Transverse colon (tissue), 4 donors: ENCODE measurements at regions not wholly inside any gene's neighbourhood (a gene's known extent, or its start where the extent isn't known, plus 50 kb on each side); places are given as distances from the start of the nearest gene placed in this dataset.

Source experiments
- DNase-seq: peaks from one replicate; pipeline ENCODE4 v3.0.0-alpha.2; 2019
- H3K27ac ChIP-seq, 4 donors: fragments of 200-600 bp; sonication (generic); 2 replicates each; pipeline ENCODE4 v1.5.1; 2016 to 2018; ENCODE audit warnings: inconsistent platforms in 4 of 4
- H3K27me3 ChIP-seq: fragments of 200-600 bp; sonication (generic); 2 replicates; pipeline ENCODE4 v1.5.1; 2017; ENCODE audit warnings: inconsistent platforms
- H3K36me3 ChIP-seq, 4 donors: fragments of 200-600 bp; sonication (generic); 2 replicates each; pipeline ENCODE4 v1.5.1; 2017 to 2019; ENCODE audit warnings: inconsistent platforms in 4 of 4
- H3K4me1 ChIP-seq, 4 donors: fragments of 200-600 bp; sonication (generic); 2 replicates each; pipeline ENCODE4 v1.5.1; 2017 to 2020; ENCODE audit warnings: inconsistent platforms in 4 of 4
- H3K4me3 ChIP-seq, 4 donors: fragments of 200-600 bp; sonication (generic); 1 replicate in 1 of 4; 2 replicates in 3 of 4; pipeline versions ENCODE4 v1.5.1 to v1.6.1; 2017 to 2019; ENCODE audit warnings: inconsistent platforms in 4 of 4
- H3K9me3 ChIP-seq, 2 donors: fragments of 200-600 bp; sonication (generic); 2 replicates each; pipeline ENCODE4 v1.5.1; 2017 to 2019; ENCODE audit warnings: inconsistent platforms in 2 of 2
- CTCF ChIP-seq, 5 experiments: fragments of 200-600 bp in 3 of 5; fragments of 450-650 bp in 2 of 5; sonication (generic) in 3 of 5; IDR thresholded peaks; 1 replicate in 2 of 5; 2 replicates in 3 of 5; pipeline ENCODE4 v1.5.1; 2016 to 2017; ENCODE audit warnings: antibody characterized with exemption in 5 of 5, inconsistent platforms in 3 of 5, mild to moderate bottlenecking in 2 of 5, moderate library complexity in 1 of 5
- EP300 ChIP-seq: sonication (generic); formaldehyde crosslinking; IDR thresholded peaks from one replicate; pipeline ENCODE4 v1.6.1; 2017; ENCODE audit warnings: antibody characterized with exemption, low read depth
- POLR2A ChIP-seq: fragments of 450-650 bp; IDR thresholded peaks from one replicate; pipeline ENCODE4 v1.6.1; 2016; ENCODE audit warnings: antibody characterized with exemption, mild to moderate bottlenecking, moderate library complexity
- POLR2AphosphoS5 ChIP-seq, 3 donors: sonication (generic); formaldehyde crosslinking; IDR thresholded peaks; one replicate each; pipeline ENCODE4 v1.6.1; 2016; ENCODE audit warnings: antibody characterized with exemption in 3 of 3
- WGBS, 2 donors: methylation state at CpG; one replicate each; pipeline ENCODE4 v1.1.5; 2018; ENCODE audit warnings: low coverage in 1 of 2; 5-methylcytosine and 5-hydroxymethylcytosine counted together
- in situ Hi-C, 4 donors: fragments of 200-750 bp; cut with MboI; loops; one replicate each; pipeline versions ENCODE4 v1.15.0 to v1.15.1; 2017; ENCODE audit warnings: low sequenced_read_pairs in 3 of 4, low pct_ligation_motif_present in 1 of 4, low pct_unique_long_range_greater_than_20kb in 1 of 4
- intact Hi-C: fragments of 100-400 bp; cut with DNase I; formaldehyde crosslinking; loops from one replicate; pipeline ENCODE4 v1.15.1; 2023; ENCODE audit warnings: low total_unique reads

GRCh38 chr1:38291906-38292521 is 245.4 kb upstream of the POU3F1 start:
- TF ChIP-seq POLR2A, result no peak
- TF ChIP-seq CTCF (IDR thresholded peaks at IDR 0.05), result no peak
- no peak for TF ChIP-seq POLR2AphosphoS5 (IDR thresholded peaks at IDR 0.05)
- TF ChIP-seq EP300, result no peak
- in situ Hi-C loops, result no loop called here
- Histone ChIP-seq H3K4me3 (no peak overlapping the region), H3K4me1 (no peaks in the 10 kb centered on the region), H3K27me3 (peaks cover 45% of the 10 kb centered on the region), H3K9me3 (no peaks in the 10 kb centered on the region), H3K27ac (no peak overlapping the region), H3K36me3 (no peaks in the 10 kb centered on the region)
- 32% methylated on average over 26 of the region's 26 CpGs; no CpG with 5 or more reads in 1 of the 2 donors for WGBS, 2 donors
- no peak for DNase-seq
- intact Hi-C loops, result no loop called here

- Histone ChIP-seq H3K9me3 (no peaks in the 10 kb centered on the region), H3K27ac (no peak overlapping the region), H3K4me3 (no peak overlapping the region), H3K36me3 (no peaks in the 10 kb centered on the region), H3K4me1 (no peaks in the 10 kb centered on the region), H3K27me3 (peaks cover 39% of the 10 kb centered on the region)
- in situ Hi-C loops (no loop called here), intact Hi-C loops (no loop called here)
- DNase-seq, result no peak
- TF ChIP-seq EP300, result no peak
- no peak for TF ChIP-seq POLR2AphosphoS5 (IDR thresholded peaks at IDR 0.05)
- no peak for TF ChIP-seq POLR2A
- no peak for TF ChIP-seq CTCF (IDR thresholded peaks at IDR 0.05)
- WGBS, 2 donors, result 34 to 44% methylated on average over 2 to 3 of the region's 3 CpGs
These were observed 244.7 kb upstream of the POU3F1 start for GRCh38 chr1:38291336-38291735.

GRCh38 chr1:38289034-38289433 is 242.4 kb upstream of the POU3F1 start:
- WGBS, 2 donors, result 90% methylated on average over 1 of the region's 1 CpG; no CpG with 5 or more reads in 1 of the 2 donors

GRCh38 chr1:38287547-38287946 is 241.0 kb upstream of the POU3F1 start:
- Histone ChIP-seq H3K36me3 (no peaks in the 10 kb centered on the region), H3K4me3 (no peak overlapping the region), H3K27ac (no peak overlapping the region), H3K4me1 (no peaks in the 10 kb centered on the region), H3K27me3 (peaks cover 13% of the 10 kb centered on the region), H3K9me3 (no peaks in the 10 kb centered on the region)
- TF ChIP-seq EP300 (no peak), POLR2A (no peak), CTCF (IDR thresholded peaks at IDR 0.05) (no peak), POLR2AphosphoS5 (IDR thresholded peaks at IDR 0.05) (no peak)
- 68 to 82% methylated on average over 3 of the region's 3 CpGs for WGBS, 2 donors
- no peak for DNase-seq
- intact Hi-C loops (no loop called here), in situ Hi-C loops (no loop called here)

More at GRCh38 chr1:38289034-38289433, 242.4 kb upstream of the POU3F1 start:
- TF ChIP-seq EP300 (no peak), CTCF (IDR thresholded peaks at IDR 0.05) (no peak), POLR2A (no peak), POLR2AphosphoS5 (IDR thresholded peaks at IDR 0.05) (no peak)
- Histone ChIP-seq H3K27me3 (peaks cover 26% of the 10 kb centered on the region), H3K36me3 (no peaks in the 10 kb centered on the region), H3K4me3 (no peak overlapping the region), H3K9me3 (no peaks in the 10 kb centered on the region), H3K27ac (no peak overlapping the region), H3K4me1 (no peaks in the 10 kb centered on the region)
- in situ Hi-C loops, result no loop called here
- intact Hi-C loops, result no loop called here
- DNase-seq, result no peak
